ENCODE measurements at regions not wholly inside any gene's neighbourhood (a gene's known extent, or its start where the extent isn't known, plus 50 kb on each side); places are given as distances from the start of the nearest gene placed in this dataset.
"Not testable (repeated sequence)": the region's sequence is repeated elsewhere in the genome, so short reads cannot be mapped to it uniquely, and the experiment has no call there.

DNA sequence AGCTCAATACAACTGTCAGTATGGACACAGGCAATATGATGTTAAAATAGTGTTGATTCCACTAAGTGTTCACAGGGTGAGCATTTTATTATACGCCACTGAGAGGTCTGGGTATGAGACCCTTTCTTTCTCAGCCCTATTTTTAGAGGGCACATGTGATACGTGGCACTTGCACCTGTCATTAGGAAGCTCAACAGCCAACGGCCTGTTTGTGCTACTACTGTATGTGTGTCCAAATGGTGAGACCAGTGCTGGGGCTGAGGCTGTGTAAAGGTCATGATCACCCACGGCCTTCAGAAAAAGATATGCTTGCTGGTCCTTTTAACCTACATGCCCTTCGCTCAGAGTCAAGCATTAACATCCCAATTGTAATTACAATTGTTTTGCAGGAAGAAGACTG, 176.2 kb downstream of the DUSP10 start:
- no peak for DNase-seq (ENCODE audit: low read depth)
- TF ChIP-seq, protein P1, sequence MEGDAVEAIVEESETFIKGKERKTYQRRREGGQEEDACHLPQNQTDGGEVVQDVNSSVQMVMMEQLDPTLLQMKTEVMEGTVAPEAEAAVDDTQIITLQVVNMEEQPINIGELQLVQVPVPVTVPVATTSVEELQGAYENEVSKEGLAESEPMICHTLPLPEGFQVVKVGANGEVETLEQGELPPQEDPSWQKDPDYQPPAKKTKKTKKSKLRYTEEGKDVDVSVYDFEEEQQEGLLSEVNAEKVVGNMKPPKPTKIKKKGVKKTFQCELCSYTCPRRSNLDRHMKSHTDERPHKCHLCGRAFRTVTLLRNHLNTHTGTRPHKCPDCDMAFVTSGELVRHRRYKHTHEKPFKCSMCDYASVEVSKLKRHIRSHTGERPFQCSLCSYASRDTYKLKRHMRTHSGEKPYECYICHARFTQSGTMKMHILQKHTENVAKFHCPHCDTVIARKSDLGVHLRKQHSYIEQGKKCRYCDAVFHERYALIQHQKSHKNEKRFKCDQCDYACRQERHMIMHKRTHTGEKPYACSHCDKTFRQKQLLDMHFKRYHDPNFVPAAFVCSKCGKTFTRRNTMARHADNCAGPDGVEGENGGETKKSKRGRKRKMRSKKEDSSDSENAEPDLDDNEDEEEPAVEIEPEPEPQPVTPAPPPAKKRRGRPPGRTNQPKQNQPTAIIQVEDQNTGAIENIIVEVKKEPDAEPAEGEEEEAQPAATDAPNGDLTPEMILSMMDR (conservative IDR thresholded peaks at IDR 0.05; ENCODE audit: low read length): no peak
- H3K4me3 ChIP-seq (ENCODE audit: low read length): no peak overlapping the region

DNA sequence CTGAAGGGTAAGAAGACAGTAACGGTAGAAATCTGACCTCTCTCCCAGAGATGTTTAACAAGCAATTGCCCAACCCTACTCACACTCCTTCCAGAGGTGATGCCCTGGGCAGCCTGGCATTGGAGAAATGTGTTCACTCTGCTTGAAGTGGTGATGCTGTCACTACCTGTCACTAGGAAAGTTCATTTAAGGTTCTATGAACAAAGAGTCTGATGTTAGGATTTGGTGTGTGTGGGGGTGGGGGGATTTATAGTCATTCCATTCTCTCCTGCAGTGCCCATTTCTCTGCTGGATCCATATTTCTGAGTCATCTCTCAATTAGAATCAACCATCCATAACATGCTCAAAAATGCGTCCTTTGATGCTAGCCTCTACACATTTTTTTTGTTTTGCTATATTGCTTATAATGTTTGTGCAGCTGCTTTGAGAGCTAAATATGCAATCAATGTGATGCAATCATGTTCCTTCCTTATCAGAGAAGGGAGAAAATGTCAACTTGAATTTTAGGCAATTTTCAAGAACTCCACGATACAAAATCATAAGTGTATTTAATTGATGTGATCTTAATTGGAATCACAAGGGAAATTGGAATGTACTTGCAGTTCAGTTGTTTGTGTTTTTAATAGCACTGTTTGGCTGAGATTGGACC, 173.9 kb downstream of the DUSP10 start:
- H3K4me3 ChIP-seq (ENCODE audit: low read length): no peak overlapping the region
- DNase-seq (ENCODE audit: low read depth): no peak
- TF ChIP-seq, protein P1 (conservative IDR thresholded peaks at IDR 0.05; ENCODE audit: low read length): no peak

- TF ChIP-seq, protein P1 (conservative IDR thresholded peaks at IDR 0.05; ENCODE audit: low read length): no peak
- DNase-seq (ENCODE audit: low read depth): peak; percentile 18
- no peak overlapping the region for H3K4me3 ChIP-seq (ENCODE audit: low read length)
Observed at GRCh38 chr1:221573756-221574155, 168.1 kb downstream of the DUSP10 start.

DNA sequence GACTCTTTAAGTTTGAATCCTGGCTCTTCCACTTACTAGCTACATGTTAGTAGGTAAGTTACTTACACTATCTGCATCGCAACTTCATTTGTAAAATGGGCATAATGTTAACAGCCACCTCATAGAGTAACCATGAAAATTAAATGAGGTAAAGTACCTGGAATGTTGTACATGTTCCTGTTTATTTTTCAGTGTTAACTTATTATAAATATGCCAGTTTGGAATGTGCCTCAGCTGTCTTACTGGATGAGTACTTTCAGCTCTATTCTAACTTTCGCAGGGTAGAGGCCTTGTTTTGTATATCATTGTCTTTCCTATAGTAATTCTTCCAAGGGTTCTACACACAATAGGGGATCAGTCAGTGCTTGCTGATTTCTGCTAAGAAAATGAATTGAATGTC, 167.4 kb downstream of the DUSP10 start:
- peak; percentile 2 for DNase-seq (ENCODE audit: low read depth)
- no peak overlapping the region for H3K4me3 ChIP-seq (ENCODE audit: low read length)
- TF ChIP-seq, protein P1 (conservative IDR thresholded peaks at IDR 0.05; ENCODE audit: low read length): no peak

GRCh38 chr1:221575605-221576004, 166.3 kb downstream of the DUSP10 start:
- H3K4me3 ChIP-seq (ENCODE audit: low read length): no peak overlapping the region
- TF ChIP-seq, protein P1 (conservative IDR thresholded peaks at IDR 0.05; ENCODE audit: low read length): no peak
- DNase-seq (ENCODE audit: low read depth): no peak

- TF ChIP-seq, protein P1 (conservative IDR thresholded peaks at IDR 0.05; ENCODE audit: low read length): no peak
Observed at GRCh38 chr1:221576268-221576667, 165.6 kb downstream of the DUSP10 start.

GRCh38 chr1:221583465-221583864, 158.4 kb downstream of the DUSP10 start:
- TF ChIP-seq, protein P1 (conservative IDR thresholded peaks at IDR 0.05; ENCODE audit: low read length): no peak
- DNase-seq (ENCODE audit: low read depth): peak; percentile 32
- no peak overlapping the region for H3K4me3 ChIP-seq (ENCODE audit: low read length)

More at GRCh38 chr1:221576268-221576667, 165.6 kb downstream of the DUSP10 start:
- DNase-seq (ENCODE audit: low read depth): peak; percentile 21
- no peak overlapping the region for H3K4me3 ChIP-seq (ENCODE audit: low read length)

- DNase-seq (ENCODE audit: low read depth); H3K4me3 ChIP-seq (ENCODE audit: low read length): not testable (repeated sequence)
Observed at GRCh38 chr1:221587013-221587412, 154.9 kb downstream of the DUSP10 start.

DNA sequence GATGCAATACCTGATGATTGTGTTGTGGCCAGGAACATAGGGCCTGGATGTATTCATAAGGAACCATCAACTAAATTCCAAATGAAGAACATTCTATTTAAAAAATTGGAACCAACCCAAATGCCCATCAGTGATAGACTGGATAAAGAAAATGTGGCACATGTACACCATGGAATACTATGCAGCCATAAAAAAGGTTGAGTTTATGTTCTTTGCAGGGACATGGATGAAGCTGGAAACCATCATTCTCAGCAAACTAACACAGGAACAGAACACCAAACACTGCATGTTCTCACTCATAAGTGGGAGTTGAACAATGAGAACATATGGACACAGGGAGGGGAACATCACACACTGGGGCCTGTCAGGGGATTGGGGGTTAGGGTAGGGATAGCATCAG, 150.6 kb downstream of the DUSP10 start:
- not testable (repeated sequence) for DNase-seq (ENCODE audit: low read depth); H3K4me3 ChIP-seq (ENCODE audit: low read length)

Measured in AG10803 (cell line).